OCI-LY1 (cell line): ENCODE measurements at regions not wholly inside any gene's neighbourhood (a gene's known extent, or its start where the extent isn't known, plus 50 kb on each side); places are given as distances from the start of the nearest gene placed in this dataset.

Experiments
- H2AFZ ChIP-seq: fragments of 200-600 bp; sonication (generic), shearing (Covaris generic); 2 replicates; pipeline ENCODE4 v1.6.0; 2014; ENCODE audit warnings: antibody characterized with exemption, mild to moderate bottlenecking, low read length
- H3F3A ChIP-seq: fragments of 200-600 bp; sonication (generic), shearing (Covaris generic); 2 replicates; pipeline ENCODE4 v1.6.0; 2014; ENCODE audit warnings: mild to moderate bottlenecking, antibody characterized with exemption, low read length, moderate library complexity; ENCODE audit not compliant: insufficient read depth
- H3K27ac ChIP-seq: fragments of 200-600 bp; sonication (generic); 2 replicates; pipeline ENCODE4 v1.5.1; 2014; ENCODE audit warnings: low read length, mixed run types, mild to moderate bottlenecking, low read depth; ENCODE audit not compliant: poor library complexity, severe bottlenecking
- H3K27me3 ChIP-seq: fragments of 200-600 bp; sonication (generic); 2 replicates; pipeline ENCODE4 v1.6.0; 2014; ENCODE audit warnings: antibody characterized with exemption, mild to moderate bottlenecking, low read length, moderate library complexity; ENCODE audit not compliant: insufficient read depth
- H3K36me3 ChIP-seq: fragments of 200-600 bp; sonication (generic); 2 replicates; pipeline ENCODE4 v1.6.1; 2014; ENCODE audit warnings: mild to moderate bottlenecking, antibody characterized with exemption, low read length, moderate library complexity, mixed read lengths; ENCODE audit not compliant: insufficient read depth
- H3K4me1 ChIP-seq: fragments of 200-600 bp; sonication (generic); 2 replicates; pipeline ENCODE4 v1.5.1; 2014; ENCODE audit warnings: mild to moderate bottlenecking, low read length, moderate library complexity; ENCODE audit not compliant: insufficient read depth, severe bottlenecking
- H3K4me2 ChIP-seq: fragments of 200-600 bp; sonication (generic), shearing (Covaris generic); 2 replicates; pipeline ENCODE4 v1.6.1; 2014; ENCODE audit warnings: low read length
- H3K4me3 ChIP-seq: fragments of 200-600 bp; sonication (generic); 2 replicates; pipeline ENCODE4 v1.5.1; 2014; ENCODE audit warnings: low read length, low read depth, mild to moderate bottlenecking, mixed read lengths; ENCODE audit not compliant: poor library complexity, severe bottlenecking
- H3K79me2 ChIP-seq: fragments of 200-600 bp; shearing (Covaris generic); 2 replicates; pipeline ENCODE4 v1.6.1; 2016; ENCODE audit warnings: mixed run types, low read length, mixed read lengths; ENCODE audit not compliant: insufficient read depth
- H3K9ac ChIP-seq: fragments of 200-600 bp; sonication (generic), shearing (Covaris generic); 2 replicates; pipeline ENCODE4 v1.6.1; 2014; ENCODE audit warnings: mild to moderate bottlenecking, low read length, mixed read lengths
- H3K9me2 ChIP-seq: fragments of 200-600 bp; sonication (generic), shearing (Covaris generic); 2 replicates; pipeline ENCODE4 v1.6.1; 2014; ENCODE audit warnings: low read depth, mild to moderate bottlenecking, low read length, mixed read lengths
- H3K9me3 ChIP-seq: fragments of 200-600 bp; shearing (Covaris generic); 2 replicates; pipeline ENCODE4 v1.6.1; 2014; ENCODE audit warnings: low read length, mixed read lengths
- H4K20me1 ChIP-seq: fragments of 200-600 bp; sonication (generic), shearing (Covaris generic); 2 replicates; pipeline ENCODE4 v1.6.0; 2016; ENCODE audit warnings: mild to moderate bottlenecking, low read length; ENCODE audit not compliant: insufficient read depth
- CTCF ChIP-seq: fragments of 200-600 bp; sonication (generic), shearing (Covaris generic); IDR thresholded peaks from 2 replicates; pipeline ENCODE4 v1.5.1; 2017; ENCODE audit warnings: mild to moderate bottlenecking, antibody characterized with exemption, low read length, moderate library complexity, mixed read lengths
- EZH2 ChIP-seq: fragments of 200-600 bp; sonication (generic), shearing (Covaris generic); IDR thresholded peaks from 2 replicates; pipeline ENCODE4 v1.8.0; 2017; ENCODE audit warnings: borderline replicate concordance, mixed run types, mild to moderate bottlenecking, antibody characterized with exemption, low read length, moderate library complexity, mixed read lengths

- H3K9ac ChIP-seq, result no peak overlapping the region
- H3K4me2 ChIP-seq, result no peak overlapping the region
- no peaks in the 10 kb centered on the region for H3K79me2 ChIP-seq
- no peak overlapping the region for H2AFZ ChIP-seq
- no peaks in the 10 kb centered on the region for H4K20me1 ChIP-seq
- no peaks in the 10 kb centered on the region for H3K27me3 ChIP-seq
- H3K9me3 ChIP-seq, result no peaks in the 10 kb centered on the region
- H3K27ac ChIP-seq, result no peak overlapping the region
- no peaks in the 10 kb centered on the region for H3F3A ChIP-seq
- H3K36me3 ChIP-seq, result no peaks in the 10 kb centered on the region
- no peaks in the 10 kb centered on the region for H3K4me1 ChIP-seq
- no peaks in the 10 kb centered on the region for H3K9me2 ChIP-seq
- TF ChIP-seq CTCF (no peak), EZH2 (no peak)
- no peak overlapping the region for H3K4me3 ChIP-seq
Observed at GRCh38 chr13:79941752-79942151, 399.2 kb downstream of the SPRY2 start.

- Histone ChIP-seq H3K36me3 (no peaks in the 10 kb centered on the region), H2AFZ (no peak overlapping the region), H3K9ac (no peak overlapping the region), H3K9me3 (no peaks in the 10 kb centered on the region), H3K4me2 (no peak overlapping the region), H3F3A (no peaks in the 10 kb centered on the region), H3K27ac (no peak overlapping the region), H3K4me1 (no peaks in the 10 kb centered on the region), H3K79me2 (no peaks in the 10 kb centered on the region), H3K27me3 (no peaks in the 10 kb centered on the region), H3K9me2 (no peaks in the 10 kb centered on the region), H4K20me1 (no peaks in the 10 kb centered on the region), H3K4me3 (no peak overlapping the region)
- TF ChIP-seq CTCF (no peak), EZH2 (no peak)
Observed at GRCh38 chr13:79939689-79940088, 401.2 kb downstream of the SPRY2 start.

- no peaks in the 10 kb centered on the region for H3K9me3 ChIP-seq
- H3K27me3 ChIP-seq, result no peaks in the 10 kb centered on the region
- H3K9ac ChIP-seq, result no peak overlapping the region
- no peak overlapping the region for H3K4me3 ChIP-seq
- TF ChIP-seq CTCF (no peak), EZH2 (no peak)
- H3F3A ChIP-seq, result no peaks in the 10 kb centered on the region
- H3K4me1 ChIP-seq, result no peaks in the 10 kb centered on the region
- H3K79me2 ChIP-seq, result no peaks in the 10 kb centered on the region
- H3K4me2 ChIP-seq, result no peak overlapping the region
- no peaks in the 10 kb centered on the region for H3K9me2 ChIP-seq
- H3K36me3 ChIP-seq, result no peaks in the 10 kb centered on the region
- no peaks in the 10 kb centered on the region for H4K20me1 ChIP-seq
- no peak overlapping the region for H2AFZ ChIP-seq
- no peak overlapping the region for H3K27ac ChIP-seq
Observed at GRCh38 chr13:79937771-79938216, 403.1 kb downstream of the SPRY2 start.
